Kasumi-1 (cell line): ENCODE measurements at regions not wholly inside any gene's neighbourhood (a gene's known extent, or its start where the extent isn't known, plus 50 kb on each side); places are given as distances from the start of the nearest gene placed in this dataset.

ENCODE experiments used
- DNase-seq, 2 experiments: peaks; one replicate each; lab custom pipeline; 2025; lab: John Stamatoyannopoulos, UW

DNA sequence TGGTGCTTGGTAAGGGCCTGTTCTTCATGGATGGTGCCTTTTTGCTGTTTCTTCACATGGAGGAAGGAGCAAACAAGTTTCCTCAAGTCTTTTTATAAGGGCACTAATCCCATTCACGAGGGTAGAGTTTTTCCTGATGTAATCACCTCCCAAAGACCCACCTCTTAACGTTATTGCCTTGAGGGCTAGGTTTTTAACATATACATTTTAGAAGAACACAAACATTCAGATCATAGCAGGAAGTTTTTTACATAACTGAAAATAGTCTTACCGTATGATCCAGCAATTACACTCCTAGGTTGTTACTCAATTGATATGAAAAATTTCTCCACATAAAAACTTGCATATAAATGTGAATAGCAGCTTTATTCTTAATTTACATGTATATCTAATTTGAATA is 976.3 kb downstream of the DSC3 start:
- no peak for DNase-seq

GRCh38 chr18:30057398-30057797 is 985.1 kb downstream of the DSC3 start:
- DNase-seq, result no peak

DNA sequence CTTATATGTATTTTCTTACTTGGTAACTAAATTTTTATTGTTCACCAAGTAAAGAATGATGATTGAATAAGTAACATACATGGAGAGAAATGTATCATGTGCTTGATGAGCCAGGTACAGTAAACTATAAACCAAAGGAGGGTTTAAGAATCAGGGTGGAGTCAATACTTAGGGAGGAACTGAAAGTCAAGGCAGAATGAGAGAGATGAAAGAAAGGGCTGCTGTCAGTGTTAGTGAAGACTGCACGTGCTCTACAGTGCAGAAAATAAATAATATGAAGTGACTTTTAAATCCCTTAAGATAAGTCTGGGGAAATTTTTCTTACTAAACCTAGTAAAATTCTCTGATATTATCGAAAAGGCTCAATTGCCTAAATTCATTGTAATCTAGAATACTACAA is 986.0 kb downstream of the DSC3 start:
- no peak for DNase-seq

DNA sequence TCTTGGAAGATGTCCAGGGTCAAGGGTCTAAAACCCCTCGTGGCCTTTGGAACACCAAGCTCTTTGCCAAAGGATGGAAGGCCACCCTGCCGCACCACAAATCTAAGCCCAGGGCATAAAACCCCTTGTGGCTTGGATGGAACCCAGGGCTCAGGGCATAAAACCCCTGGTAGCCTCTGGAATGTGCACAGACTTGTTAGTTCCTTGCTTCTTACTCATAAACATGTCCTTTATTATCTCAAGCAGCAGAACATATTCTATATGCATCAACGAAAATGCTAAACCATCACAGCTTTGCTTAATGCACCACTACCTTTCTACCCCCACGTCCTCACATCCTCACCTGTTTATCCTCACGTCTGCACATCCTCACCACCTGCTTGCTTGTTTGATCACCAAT is 998.0 kb downstream of the DSC3 start:
- DNase-seq, result no peak

- no peak for DNase-seq
Observed at GRCh38 chr18:30039201-30039600, 1003.3 kb downstream of the DSC3 start.

DNA sequence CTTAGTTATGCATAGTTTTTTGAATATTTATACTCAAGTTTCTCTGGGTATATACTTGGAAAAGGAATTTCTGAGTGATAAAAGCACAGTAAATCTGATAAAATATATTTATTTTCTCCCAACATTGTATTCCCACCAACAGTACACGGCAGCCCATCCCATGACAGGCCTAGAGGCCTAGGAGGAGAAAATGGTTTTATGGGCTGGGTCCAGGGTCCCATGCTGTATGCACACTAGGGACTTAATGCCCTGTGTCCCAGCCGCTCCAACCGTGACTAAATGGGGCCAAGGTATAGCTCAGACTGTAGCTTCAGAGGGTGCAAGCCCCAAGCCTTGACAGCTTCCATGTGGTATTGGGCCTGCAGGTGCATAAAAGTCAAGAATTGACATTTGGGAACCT is 1007.7 kb downstream of the DSC3 start:
- DNase-seq, result no peak

- no peak for DNase-seq
Observed at GRCh38 chr18:30016179-30016578, 1026.4 kb downstream of the DSC3 start.

- no peak for DNase-seq
Observed at GRCh38 chr18:30004965-30005364, 1037.6 kb downstream of the DSC3 start.

DNA sequence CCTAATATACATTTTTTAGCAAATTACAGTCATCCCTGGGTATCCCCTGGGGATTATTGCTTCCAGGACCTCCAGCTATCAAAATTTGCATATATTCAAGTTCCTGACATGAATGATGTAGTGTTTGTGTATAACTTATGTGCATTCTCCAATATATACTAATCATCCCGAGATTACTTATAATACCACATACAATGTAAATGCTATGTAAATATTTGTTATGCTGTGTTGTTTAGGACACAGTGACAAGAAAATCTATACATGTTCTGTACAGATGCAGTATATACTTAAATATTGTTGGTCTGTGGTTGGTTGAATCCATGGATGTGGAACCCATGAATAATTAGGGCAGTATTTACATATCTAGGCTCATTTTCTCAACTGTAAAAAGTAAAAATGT is 1060.3 kb downstream of the DSC3 start:
- DNase-seq, result no peak

DNA sequence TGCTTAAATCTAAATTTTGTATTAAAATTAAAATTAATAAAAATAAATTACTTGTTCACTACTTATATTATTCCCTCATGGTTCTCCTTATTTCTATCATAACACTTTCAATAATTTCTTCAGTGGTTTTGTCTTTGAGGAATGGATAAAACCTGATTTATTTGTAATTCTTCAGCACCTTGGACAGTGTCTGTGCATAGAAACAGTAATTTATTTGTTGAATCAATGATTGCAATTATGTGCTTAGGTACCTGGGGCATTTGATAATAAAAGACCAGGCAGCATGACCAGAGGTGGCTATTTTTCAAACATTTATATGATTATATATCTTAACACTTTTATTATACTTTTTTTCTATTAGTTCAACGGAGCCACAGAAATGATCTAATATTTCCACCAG is 1062.7 kb downstream of the DSC3 start:
- peak in 1 of 2 experiments; percentile 15 for DNase-seq

DNA sequence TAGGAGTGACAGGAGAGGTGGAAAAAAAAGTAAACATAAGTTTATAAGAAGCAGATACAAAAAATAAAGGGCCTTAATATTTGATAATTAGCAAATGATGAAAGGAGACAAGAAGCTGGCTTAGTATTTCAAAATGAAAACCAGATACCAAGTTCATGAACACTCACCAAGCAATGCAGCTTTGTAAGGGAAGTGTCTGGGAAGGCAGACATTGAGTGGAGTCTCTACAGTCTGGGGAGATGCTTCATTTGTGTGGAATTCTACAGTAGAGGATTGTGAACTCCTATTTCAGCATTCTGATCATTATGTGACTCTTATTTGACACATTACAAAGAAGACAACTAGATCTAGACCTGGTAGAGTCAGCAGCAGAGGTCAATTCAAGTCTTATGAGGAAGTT is 1072.7 kb downstream of the DSC3 start:
- peak in 1 of 2 experiments; percentile 14 for DNase-seq

GRCh38 chr18:29962579-29962978 is 1080.0 kb downstream of the DSC3 start:
- no peak for DNase-seq

GRCh38 chr18:29960539-29960938 is 1082.0 kb downstream of the DSC3 start:
- DNase-seq, result no peak

DNA sequence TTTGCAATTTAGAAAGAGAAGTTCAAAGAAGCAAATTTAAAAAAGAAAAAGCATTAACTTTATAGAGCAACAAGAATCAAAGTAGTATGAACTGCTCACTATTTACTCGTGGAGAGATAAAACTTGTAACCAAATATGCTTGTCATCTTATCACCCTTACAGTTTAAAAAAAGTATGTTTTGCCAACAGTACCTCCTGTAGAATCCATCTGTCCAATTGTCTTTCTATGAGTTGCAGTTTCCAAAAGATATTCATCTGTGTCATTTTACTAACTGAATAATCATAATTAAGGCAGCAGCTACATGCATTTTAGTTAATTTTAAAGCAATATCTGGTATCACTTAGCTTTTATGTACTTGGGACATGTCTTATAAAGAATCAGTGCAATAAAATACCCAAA is 1112.3 kb downstream of the DSC3 start:
- no peak for DNase-seq

- no peak for DNase-seq
Observed at GRCh38 chr18:29928081-29928480, 1114.5 kb downstream of the DSC3 start.

DNA sequence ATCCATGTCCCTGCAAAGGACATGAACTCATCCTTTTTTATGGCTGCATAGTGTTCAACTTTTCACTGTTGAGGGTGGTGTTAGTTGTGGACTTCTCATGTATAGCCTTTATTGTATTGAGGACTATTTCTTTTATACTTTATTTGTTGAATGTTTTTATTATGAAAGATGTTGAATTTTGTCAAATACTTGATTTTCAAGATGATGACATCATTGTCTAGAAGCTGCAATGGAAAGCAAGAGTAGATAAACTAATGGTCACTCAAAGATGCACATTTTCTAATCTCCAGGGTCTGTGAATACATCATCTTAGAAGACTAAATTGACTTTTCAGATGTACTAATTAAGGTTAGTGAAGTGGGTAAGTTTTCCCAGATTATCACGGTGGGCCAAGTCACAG is 1117.0 kb downstream of the DSC3 start:
- no peak for DNase-seq

GRCh38 chr18:29912351-29912750 is 1130.2 kb downstream of the DSC3 start:
- DNase-seq, result no peak

DNA sequence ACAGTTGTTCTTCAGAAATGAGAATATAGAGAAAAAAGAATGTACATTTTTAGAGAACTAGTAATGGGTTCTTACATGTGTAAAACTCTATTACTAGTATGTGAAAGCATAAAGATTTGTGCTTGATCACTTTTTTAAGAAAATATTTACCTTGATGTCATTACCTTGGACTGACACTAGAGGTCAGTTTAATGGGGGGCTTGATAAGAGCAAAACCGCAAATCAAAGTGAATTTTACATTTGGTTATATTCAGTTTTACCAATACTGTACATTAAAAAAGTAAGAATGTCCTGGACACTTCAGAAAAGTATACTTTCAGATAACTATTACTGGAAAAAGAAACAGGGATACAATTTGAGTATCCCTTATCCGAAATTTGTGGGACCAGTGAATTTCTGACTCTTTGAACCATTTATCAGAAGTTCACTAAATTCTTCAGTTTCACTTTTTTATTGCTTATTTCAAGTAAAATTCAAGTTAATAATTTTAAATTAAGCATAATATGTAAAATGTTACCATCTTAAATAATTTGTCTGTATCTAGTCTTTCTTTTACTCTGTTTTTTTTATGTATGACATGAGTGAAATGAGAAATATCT is 1149.5 kb downstream of the DSC3 start:
- peak in 1 of 2 experiments; percentile 60 for DNase-seq

GRCh38 chr18:29883114-29883513 is 1159.4 kb downstream of the DSC3 start:
- DNase-seq, result no peak

DNA sequence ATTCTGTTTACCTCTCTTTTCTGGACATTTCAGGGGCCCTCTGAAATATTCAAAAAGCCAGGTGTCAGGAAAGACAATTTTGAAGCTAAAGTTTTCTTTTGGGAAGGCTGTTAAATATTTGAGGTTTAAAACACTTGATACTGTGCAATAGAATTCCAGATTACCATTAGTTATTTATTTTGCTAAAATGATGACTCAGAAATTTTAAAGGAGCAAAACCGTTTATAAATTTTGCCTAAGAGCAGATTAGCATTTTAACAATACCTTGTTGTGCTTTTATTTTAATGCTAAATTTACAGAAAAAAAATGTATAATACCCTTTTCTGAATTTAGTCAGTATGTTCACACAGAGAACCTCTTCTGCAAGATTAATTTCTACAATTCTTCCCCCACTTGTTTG is 1159.9 kb downstream of the DSC3 start:
- DNase-seq, result no peak

- no peak for DNase-seq
Observed at GRCh38 chr18:29879763-29880162, 1162.8 kb downstream of the DSC3 start.

DNA sequence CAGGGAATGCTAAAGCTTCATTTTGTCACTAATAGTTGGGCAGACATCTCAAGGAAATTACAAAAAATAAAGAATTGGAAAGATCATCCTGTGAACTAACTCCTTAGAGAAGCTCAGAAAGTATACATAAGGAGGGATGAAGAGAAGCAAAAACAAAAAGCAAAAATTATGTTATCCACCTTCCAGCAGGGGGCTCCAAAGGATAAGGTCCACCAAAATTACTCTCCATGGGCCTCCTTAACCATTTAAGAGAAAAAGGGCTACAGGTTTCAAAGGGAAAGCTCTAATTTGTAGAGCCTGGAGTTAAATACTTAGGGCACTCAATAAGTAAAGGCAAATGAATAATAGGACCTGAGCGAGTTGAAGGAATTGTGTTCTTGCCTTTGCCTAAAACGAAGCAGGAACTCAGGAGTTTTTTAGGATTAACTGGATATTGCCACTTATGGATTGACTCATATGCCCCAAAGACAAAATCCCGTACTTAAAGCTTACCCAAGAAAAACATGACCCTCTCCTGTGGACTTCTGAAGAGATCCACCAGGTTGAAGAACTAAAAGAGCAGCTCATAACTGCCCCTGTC is 1167.9 kb downstream of the DSC3 start:
- DNase-seq, result peak; percentile 65 to 75

DNA sequence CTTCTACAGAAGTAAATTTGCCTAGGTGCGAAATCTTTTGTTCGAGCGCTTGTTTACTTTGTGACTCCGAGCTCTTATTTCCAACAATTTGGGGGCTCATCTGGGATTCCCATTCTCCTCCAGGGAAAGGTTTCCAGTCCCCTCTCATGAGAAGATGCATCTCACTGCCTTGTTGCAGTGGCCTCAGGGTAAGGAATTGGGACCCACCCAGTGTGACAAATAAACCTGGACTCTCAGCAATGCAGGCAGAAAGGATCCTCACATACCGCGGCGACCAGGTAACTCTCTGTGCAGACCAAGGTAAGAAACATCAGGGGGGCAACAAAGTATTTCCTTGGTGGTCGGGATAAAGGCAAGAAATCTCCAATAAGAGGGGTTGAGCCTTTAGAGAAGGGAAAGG is 1169.3 kb downstream of the DSC3 start:
- no peak for DNase-seq

DNA sequence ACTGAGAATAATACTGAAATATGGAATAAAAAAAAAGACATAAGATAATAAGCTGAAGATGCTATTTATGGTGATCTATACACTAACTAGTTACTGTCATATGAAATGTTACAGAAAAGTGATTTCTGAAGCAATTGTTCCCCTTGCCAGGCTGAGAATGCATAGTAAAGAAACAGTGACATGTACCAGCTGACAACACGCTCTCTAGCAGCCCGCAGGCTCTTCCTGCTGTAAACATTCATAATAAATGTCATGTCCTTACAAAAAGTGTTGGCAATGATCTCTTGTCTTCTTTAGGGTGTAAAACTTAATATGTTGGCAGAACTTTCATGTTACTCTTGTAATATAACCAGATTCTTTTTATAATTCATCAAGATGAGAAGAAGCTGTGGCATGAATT is 1171.3 kb downstream of the DSC3 start:
- DNase-seq, result no peak
